OCI-LY7 (cell line): ENCODE measurements at regions not wholly inside any gene's neighbourhood (a gene's known extent, or its start where the extent isn't known, plus 50 kb on each side); places are given as distances from the start of the nearest gene placed in this dataset.

Experiments used
- BruUV-seq: library from RNA; stranded (reverse); fragments of 400-500 nt; replicated peaks from 2 replicates; lab custom pipeline; 2021; lab: Mats Ljungman, UMichigan
- CTCF ChIA-PET: fragments of 300-600 bp; sonication (Branson Sonifier 250); formaldehyde crosslinking; loops from one replicate; lab custom pipeline; 2022; ENCODE audit warnings: antibody characterized with exemption; ENCODE audit not compliant: unreplicated experiment; lab: Charles Lee
- POLR2A ChIA-PET: fragments of 300-600 bp; sonication (Branson Sonifier 250); formaldehyde crosslinking; loops from one replicate; lab custom pipeline; 2022; ENCODE audit warnings: antibody characterized with exemption; lab: Charles Lee
- DNase-seq: peaks from one replicate; pipeline ENCODE4 v3.0.0-alpha.2; 2015; ENCODE audit warnings: low spot score
- H2AFZ ChIP-seq: fragments of 200-600 bp; sonication (generic), shearing (Covaris generic); 2 replicates; pipeline ENCODE4 v1.6.1; 2014; ENCODE audit warnings: mild to moderate bottlenecking, antibody characterized with exemption, low read length, moderate library complexity
- H3K27ac ChIP-seq: fragments of 200-600 bp; sonication (generic); 2 replicates; pipeline ENCODE4 v1.5.1; 2014; ENCODE audit warnings: mixed run types, low read depth, mild to moderate bottlenecking, moderate library complexity, low read length, inconsistent platforms; ENCODE audit not compliant: poor library complexity, severe bottlenecking
- H3K36me3 ChIP-seq: fragments of 200-600 bp; sonication (generic); 2 replicates; pipeline ENCODE4 v1.6.1; 2014; ENCODE audit warnings: mild to moderate bottlenecking, antibody characterized with exemption, low read length, moderate library complexity, mixed read lengths; ENCODE audit not compliant: insufficient read depth
- H3K4me1 ChIP-seq: fragments of 200-600 bp; sonication (generic); 2 replicates; pipeline ENCODE4 v1.5.1; 2014; ENCODE audit warnings: mild to moderate bottlenecking, low read length; ENCODE audit not compliant: insufficient read depth, poor library complexity, severe bottlenecking
- H3K4me2 ChIP-seq: fragments of 200-600 bp; sonication (generic); 2 replicates; pipeline ENCODE4 v1.6.1; 2014; ENCODE audit warnings: mild to moderate bottlenecking, low read length
- H3K4me3 ChIP-seq: fragments of 200-600 bp; sonication (generic); 2 replicates; pipeline ENCODE4 v1.5.1; 2014; ENCODE audit warnings: mild to moderate bottlenecking, low read depth, low read length; ENCODE audit not compliant: poor library complexity, severe bottlenecking
- H3K79me2 ChIP-seq: fragments of 200-600 bp; sonication (generic); 2 replicates; pipeline ENCODE4 v1.6.1; 2016; ENCODE audit warnings: low read depth, mild to moderate bottlenecking, low read length, moderate library complexity, mixed read lengths; ENCODE audit not compliant: insufficient read depth
- H3K9me2 ChIP-seq: fragments of 200-600 bp; sonication (generic); 2 replicates; pipeline ENCODE4 v1.6.1; 2016; ENCODE audit warnings: mild to moderate bottlenecking, low read length, mixed read lengths; ENCODE audit not compliant: insufficient read depth
- H3K9me3 ChIP-seq: fragments of 200-600 bp; sonication (generic); 2 replicates; pipeline ENCODE4 v1.6.1; 2014; ENCODE audit warnings: mild to moderate bottlenecking, mixed run types, low read length, mixed read lengths
- H4K20me1 ChIP-seq: fragments of 200-600 bp; sonication (generic); 2 replicates; pipeline ENCODE4 v1.6.1; 2014; ENCODE audit warnings: mild to moderate bottlenecking, antibody characterized with exemption, low read length, moderate library complexity, mixed read lengths; ENCODE audit not compliant: insufficient read depth
- CTCF ChIP-seq: fragments of 200-600 bp; sonication (generic); conservative IDR thresholded peaks from 2 replicates; pipeline ENCODE4 v1.5.1; 2014; ENCODE audit warnings: mild to moderate bottlenecking, antibody characterized with exemption, low read length, moderate library complexity, mixed read lengths
- EZH2phosphoT487 ChIP-seq: fragments of 200-600 bp; sonication (generic); IDR thresholded peaks from 2 replicates; pipeline ENCODE4 v1.6.1; 2018; ENCODE audit warnings: low read depth, borderline replicate concordance, mild to moderate bottlenecking, mixed run types, antibody characterized with exemption, low read length, moderate library complexity, mixed read lengths
- intact Hi-C: fragments of 100-400 bp; cut with micrococcal nuclease; formaldehyde crosslinking; loops from one replicate; pipeline ENCODE4 v1.10.0; 2022; ENCODE audit not compliant: unreplicated experiment

DNA sequence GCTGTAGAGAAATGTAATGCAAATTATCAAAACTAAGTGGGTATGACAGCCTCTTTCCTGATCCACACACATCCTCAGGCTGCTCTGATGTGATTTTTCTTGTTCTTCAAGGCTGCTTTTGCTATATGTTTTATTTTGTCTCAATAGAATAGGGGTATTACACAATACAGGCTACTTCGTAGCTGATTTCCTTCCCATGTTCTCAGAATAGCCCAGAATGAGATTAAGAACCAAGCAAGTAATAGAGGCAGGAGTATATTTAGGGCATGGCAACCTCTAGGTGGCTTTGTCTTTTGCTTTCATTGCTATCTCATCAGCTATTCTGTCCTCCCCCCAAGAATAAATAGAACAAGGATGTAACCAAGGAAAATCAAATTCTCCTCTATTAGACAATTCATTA is 241.8 kb downstream of the ALDH8A1 start:
- no TSS peak for BruUV-seq
- no peaks in the 10 kb centered on the region for H3K79me2 ChIP-seq
- no peak overlapping the region for H2AFZ ChIP-seq
- H3K4me1 ChIP-seq: no peaks in the 10 kb centered on the region
- ChIA-PET POLR2A (no interaction called here), CTCF (no interaction called here)
- no peaks in the 10 kb centered on the region for H3K36me3 ChIP-seq
- H3K9me3 ChIP-seq: no peaks in the 10 kb centered on the region
- no peak overlapping the region for H3K27ac ChIP-seq
- no peaks in the 10 kb centered on the region for H3K9me2 ChIP-seq
- no peak for TF ChIP-seq EZH2phosphoT487
- no peak for TF ChIP-seq CTCF
- intact Hi-C loops: no loop called here
- H3K4me3 ChIP-seq: no peak overlapping the region
- DNase-seq: no peak
- no peaks in the 10 kb centered on the region for H4K20me1 ChIP-seq
- no peak overlapping the region for H3K4me2 ChIP-seq

DNA sequence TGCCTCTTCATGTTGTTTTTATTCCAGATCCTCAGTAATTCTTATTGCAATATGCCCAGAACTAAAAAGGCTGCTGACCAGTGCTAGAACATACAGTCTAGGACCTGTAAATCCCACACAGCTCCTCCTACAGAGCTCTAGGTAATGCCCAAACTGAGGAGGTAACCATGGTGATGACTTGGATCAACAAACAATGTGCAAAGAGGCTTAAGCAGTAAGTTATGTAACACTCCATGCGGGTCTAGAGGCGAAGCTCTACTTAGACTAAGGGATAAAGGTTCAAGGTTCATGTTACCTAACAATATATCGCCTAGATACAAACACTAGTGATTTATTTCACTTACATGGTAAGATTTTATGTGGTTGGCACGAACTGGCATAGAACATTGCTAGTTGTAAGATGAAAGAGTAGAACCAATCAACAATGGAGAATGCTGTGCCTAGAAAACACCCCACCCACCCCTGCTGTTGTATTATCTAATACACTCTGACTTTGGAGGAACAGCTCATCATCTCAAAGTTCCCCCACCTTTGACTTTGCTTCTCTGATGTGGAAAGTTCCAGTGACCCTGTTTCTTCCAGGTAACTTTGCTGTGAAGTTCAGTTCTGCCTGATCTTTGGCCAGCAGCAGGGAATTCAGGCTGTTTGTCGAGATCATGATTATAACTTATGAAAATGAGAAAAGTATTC is 242.4 kb downstream of the ALDH8A1 start:
- Histone ChIP-seq H3K4me1 (no peaks in the 10 kb centered on the region), H4K20me1 (no peaks in the 10 kb centered on the region), H3K36me3 (no peaks in the 10 kb centered on the region), H3K4me2 (no peak overlapping the region), H3K79me2 (no peaks in the 10 kb centered on the region), H3K9me2 (no peaks in the 10 kb centered on the region), H3K4me3 (no peak overlapping the region), H3K9me3 (no peaks in the 10 kb centered on the region), H3K27ac (no peak overlapping the region), H2AFZ (no peak overlapping the region)
- intact Hi-C loops: no loop called here
- DNase-seq: no peak
- POLR2A ChIA-PET: no interaction called here
- TF ChIP-seq CTCF (no peak), EZH2phosphoT487 (no peak)
- no TSS peak for BruUV-seq
- CTCF ChIA-PET: no interaction called here

DNA sequence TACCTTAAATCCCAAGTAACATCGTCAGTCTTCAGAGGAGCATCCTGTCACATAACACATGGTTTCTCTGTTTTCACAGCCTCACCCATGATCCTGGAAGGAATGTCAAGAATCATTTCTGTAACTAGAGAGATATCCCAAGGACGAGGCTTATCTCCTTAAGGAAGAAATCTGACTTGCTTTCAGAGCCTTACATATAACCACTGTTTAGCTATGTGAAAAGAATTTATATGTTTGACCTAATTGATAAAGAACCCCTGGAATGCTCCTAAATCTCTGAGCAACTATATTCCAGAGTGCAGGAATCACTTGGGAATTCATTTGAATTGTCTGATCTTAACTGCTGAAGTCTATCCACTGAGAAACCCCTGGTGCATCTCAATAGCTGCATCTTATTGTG is 243.1 kb downstream of the ALDH8A1 start:
- ChIA-PET POLR2A (interaction anchor here (0.5 kb wide), 1 partner anchor 400 kb away, joined by 8 read pairs; no protein-coding TSS in a partner anchor), CTCF (no interaction called here)
- Histone ChIP-seq H3K9me3 (no peaks in the 10 kb centered on the region), H2AFZ (no peak overlapping the region), H3K4me3 (no peak overlapping the region), H3K4me2 (no peak overlapping the region), H3K27ac (no peak overlapping the region), H3K9me2 (no peaks in the 10 kb centered on the region), H3K36me3 (no peaks in the 10 kb centered on the region), H4K20me1 (no peaks in the 10 kb centered on the region), H3K79me2 (no peaks in the 10 kb centered on the region), H3K4me1 (no peaks in the 10 kb centered on the region)
- no TSS peak for BruUV-seq
- TF ChIP-seq CTCF (no peak), EZH2phosphoT487 (no peak)
- intact Hi-C loops: no loop called here
- DNase-seq: no peak
